MCF 10A (cell line): ENCODE measurements at regions not wholly inside any gene's neighbourhood (a gene's known extent, or its start where the extent isn't known, plus 50 kb on each side); places are given as distances from the start of the nearest gene placed in this dataset.

Source experiments
- BruUV-seq: library from RNA; stranded (reverse); fragments of 400-500 nt; replicated peaks from 2 replicates; lab custom pipeline; 2021; lab: Mats Ljungman, UMichigan
- CTCF ChIA-PET: fragments of 300-600 bp; sonication (Branson Sonifier 250); formaldehyde crosslinking; extraction: SDS; loops from one replicate; lab custom pipeline; 2021; ENCODE audit warnings: antibody characterized with exemption, inconsistent platforms; lab: Yijun Ruan, JAX
- POLR2A ChIA-PET: fragments of 300-600, 350-650 bp; sonication (Branson Sonifier 250); formaldehyde crosslinking; extraction: SDS; loops from one replicate; lab custom pipeline; 2020; ENCODE audit warnings: antibody characterized with exemption, inconsistent platforms; lab: Yijun Ruan, JAX
- DNase-seq: peaks from one replicate; pipeline ENCODE4 v3.0.0-alpha.2; 2018; ENCODE audit not compliant: unreplicated experiment
- H3K27ac Mint-ChIP-seq: one replicate; pipeline ENCODE4 v1.8.0; 2022; ENCODE audit warnings: mild to moderate bottlenecking, low read depth, mixed read lengths; ENCODE audit not compliant: unreplicated experiment
- H3K27me3 Mint-ChIP-seq: one replicate; pipeline ENCODE4 v1.8.0; 2022; ENCODE audit warnings: mixed read lengths; ENCODE audit not compliant: insufficient read depth, unreplicated experiment
- H3K36me3 Mint-ChIP-seq: one replicate; pipeline ENCODE4 v1.8.0; 2022; ENCODE audit warnings: mild to moderate bottlenecking, moderate library complexity, mixed read lengths; ENCODE audit not compliant: insufficient read depth, unreplicated experiment
- H3K4me1 Mint-ChIP-seq: one replicate; pipeline ENCODE4 v1.8.0; 2022; ENCODE audit warnings: mixed read lengths; ENCODE audit not compliant: insufficient read depth, unreplicated experiment
- H3K4me3 Mint-ChIP-seq: one replicate; pipeline ENCODE4 v1.8.0; 2022; ENCODE audit warnings: mild to moderate bottlenecking, moderate library complexity, mixed read lengths; ENCODE audit not compliant: unreplicated experiment
- H3K9me3 Mint-ChIP-seq: one replicate; pipeline ENCODE4 v1.8.0; 2022; ENCODE audit warnings: mixed read lengths; ENCODE audit not compliant: unreplicated experiment
- intact Hi-C: fragments of 100-400 bp; cut with micrococcal nuclease; formaldehyde crosslinking; loops from 2 replicates; pipeline ENCODE4 v1.14.1; 2022
- TF ChIP-seq, protein P1 (sequence below): fragments of 200-600 bp; IDR thresholded peaks from one replicate; pipeline ENCODE4 v1.8.0; 2022; ENCODE audit warnings: antibody characterized with exemption, mild to moderate bottlenecking; ENCODE audit not compliant: unreplicated experiment

DNA sequence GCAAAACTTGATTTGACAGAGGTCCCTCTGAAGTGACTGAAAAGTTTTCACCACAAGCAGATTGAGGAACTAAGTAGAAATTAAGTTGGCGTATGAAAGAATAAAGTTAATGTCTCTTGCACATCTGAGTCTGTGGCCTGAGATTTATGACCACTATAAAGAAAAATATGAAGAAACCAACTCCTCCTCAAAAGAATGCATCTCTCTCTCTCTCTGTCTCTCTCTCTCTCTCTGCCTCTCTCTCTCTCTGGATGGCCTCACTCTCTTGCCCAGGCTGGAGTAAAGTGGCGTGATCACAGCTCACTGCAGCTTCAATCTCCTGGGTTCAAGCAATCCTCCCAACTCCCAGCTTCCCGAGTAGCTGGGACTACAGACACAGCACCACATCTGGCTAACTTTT lies 55.2 kb downstream of the RPL22L1 start:
- H3K9me3 Mint-ChIP-seq = no peaks in the 10 kb centered on the region
- intact Hi-C loops = loop anchor here (5.0 kb wide), 4 partner anchors 108 to 1043 kb away; partner anchors contain the start of gene MYNN
- H3K27me3 Mint-ChIP-seq = no peaks in the 10 kb centered on the region
- H3K36me3 Mint-ChIP-seq = no peaks in the 10 kb centered on the region
- no peak overlapping the region for H3K27ac Mint-ChIP-seq
- no TSS peak for BruUV-seq
- ChIA-PET POLR2A (interaction anchor here (0.9 kb wide), 1 partner anchor 12 kb away, joined by 3 read pairs; no protein-coding TSS in a partner anchor), CTCF (interaction anchor here (0.5 to 7.8 kb wide), 10 partner anchors 12 to 1180 kb away, joined by 3 to 435 read pairs (median 3); partner anchors contain the start of gene CLDN11)
- TF ChIP-seq, protein P1, sequence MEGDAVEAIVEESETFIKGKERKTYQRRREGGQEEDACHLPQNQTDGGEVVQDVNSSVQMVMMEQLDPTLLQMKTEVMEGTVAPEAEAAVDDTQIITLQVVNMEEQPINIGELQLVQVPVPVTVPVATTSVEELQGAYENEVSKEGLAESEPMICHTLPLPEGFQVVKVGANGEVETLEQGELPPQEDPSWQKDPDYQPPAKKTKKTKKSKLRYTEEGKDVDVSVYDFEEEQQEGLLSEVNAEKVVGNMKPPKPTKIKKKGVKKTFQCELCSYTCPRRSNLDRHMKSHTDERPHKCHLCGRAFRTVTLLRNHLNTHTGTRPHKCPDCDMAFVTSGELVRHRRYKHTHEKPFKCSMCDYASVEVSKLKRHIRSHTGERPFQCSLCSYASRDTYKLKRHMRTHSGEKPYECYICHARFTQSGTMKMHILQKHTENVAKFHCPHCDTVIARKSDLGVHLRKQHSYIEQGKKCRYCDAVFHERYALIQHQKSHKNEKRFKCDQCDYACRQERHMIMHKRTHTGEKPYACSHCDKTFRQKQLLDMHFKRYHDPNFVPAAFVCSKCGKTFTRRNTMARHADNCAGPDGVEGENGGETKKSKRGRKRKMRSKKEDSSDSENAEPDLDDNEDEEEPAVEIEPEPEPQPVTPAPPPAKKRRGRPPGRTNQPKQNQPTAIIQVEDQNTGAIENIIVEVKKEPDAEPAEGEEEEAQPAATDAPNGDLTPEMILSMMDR = no peak
- H3K4me1 Mint-ChIP-seq = peaks cover 25% of the 10 kb centered on the region
- DNase-seq = no peak
- H3K4me3 Mint-ChIP-seq = no peak overlapping the region

DNA sequence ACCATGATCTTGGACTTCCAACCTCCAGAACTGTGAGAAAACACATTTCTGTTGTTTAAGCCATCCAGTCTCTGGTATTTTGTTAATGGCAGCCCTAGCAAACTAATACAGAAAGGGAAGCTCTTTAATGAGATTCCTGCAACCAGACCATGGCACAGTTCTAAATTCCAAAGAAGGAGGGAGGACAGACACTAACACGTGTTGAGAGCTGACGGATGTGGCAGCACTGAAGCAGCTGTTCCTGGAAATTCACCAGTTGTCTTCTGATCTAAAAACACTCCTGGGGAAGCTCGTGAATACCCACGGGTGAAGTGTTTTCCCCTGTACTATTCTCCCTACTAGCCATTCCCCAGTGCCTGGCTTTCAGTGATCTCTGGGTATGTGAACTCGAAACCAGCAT lies 56.7 kb downstream of the RPL22L1 start:
- no peaks in the 10 kb centered on the region for H3K27me3 Mint-ChIP-seq
- POLR2A ChIA-PET = interaction anchor here (0.6 to 4.7 kb wide), 3 partner anchors 22 to 400 kb away, joined by 3 to 63 read pairs (median 3); no protein-coding TSS in a partner anchor
- TF ChIP-seq, protein P1 = no peak
- no peak overlapping the region for H3K27ac Mint-ChIP-seq
- BruUV-seq = no TSS peak
- CTCF ChIA-PET = interaction anchor here (0.5 to 7.8 kb wide), 18 partner anchors 13 to 956 kb away, joined by 3 to 435 read pairs (median 10); partner anchors contain the start of gene CLDN11
- no peaks in the 10 kb centered on the region for H3K36me3 Mint-ChIP-seq
- intact Hi-C loops = loop anchor here (5.0 kb wide), 4 partner anchors 106 to 1041 kb away; partner anchors contain the start of gene MYNN
- peaks cover 37% of the 10 kb centered on the region for H3K4me1 Mint-ChIP-seq
- no peak for DNase-seq
- no peak overlapping the region for H3K4me3 Mint-ChIP-seq
- H3K9me3 Mint-ChIP-seq = no peaks in the 10 kb centered on the region

DNA sequence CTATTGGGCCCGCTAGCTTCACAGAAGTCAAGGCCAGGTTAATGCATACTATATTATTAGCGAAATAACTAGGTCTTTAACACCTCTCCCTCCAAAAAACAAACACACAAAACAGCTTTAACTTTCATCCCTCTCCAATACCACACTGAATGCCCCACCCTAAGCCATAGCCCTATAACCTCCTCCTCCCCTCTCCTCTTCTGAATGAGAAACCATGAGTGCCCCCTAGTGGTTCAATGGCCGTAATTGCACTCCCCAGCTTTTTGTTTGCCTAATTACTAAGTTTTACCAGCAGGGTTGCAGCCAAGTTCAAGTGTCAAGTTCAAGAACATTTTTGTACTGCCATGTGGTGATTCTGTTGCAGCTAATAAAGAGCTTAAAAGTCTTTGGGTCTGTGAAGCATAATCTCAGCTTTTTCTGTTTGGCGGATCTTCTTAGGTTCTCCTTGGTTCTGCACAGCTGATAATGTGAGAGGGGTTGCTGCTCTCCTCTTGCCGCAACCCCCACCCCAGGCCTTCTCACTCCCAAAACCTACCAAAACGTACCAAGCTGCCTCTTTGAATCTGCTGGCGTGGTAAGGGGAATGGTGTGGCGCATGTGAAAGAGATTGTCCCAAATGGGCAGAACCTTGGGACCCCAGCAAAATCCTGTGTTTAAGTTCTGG lies 57.9 kb downstream of the RPL22L1 start:
- Mint-ChIP-seq H3K27me3 (no peaks in the 10 kb centered on the region), H3K27ac (peak overlapping the region; percentile 82), H3K4me1 (peaks cover 37% of the 10 kb centered on the region), H3K9me3 (no peaks in the 10 kb centered on the region), H3K36me3 (no peaks in the 10 kb centered on the region), H3K4me3 (peak overlapping the region; percentile 55)
- intact Hi-C loops = loop anchor here (1.0 to 5.0 kb wide), 10 partner anchors 36 to 1040 kb away; partner anchors contain the start of gene MYNN
- CTCF ChIA-PET = interaction anchor here (0.5 to 7.8 kb wide), 104 partner anchors 9 to 761 kb away, joined by 3 to 435 read pairs (median 4); partner anchors contain the start of genes CLDN11 and RPL22L1
- DNase-seq = peak; percentile 90
- POLR2A ChIA-PET = interaction anchor here (0.6 to 4.7 kb wide), 18 partner anchors 30 to 632 kb away, joined by 3 to 63 read pairs (median 4); partner anchors contain the start of genes RPL22L1 and SKIL
- no TSS peak for BruUV-seq
- TF ChIP-seq, protein P1 = peak; percentile 89

DNA sequence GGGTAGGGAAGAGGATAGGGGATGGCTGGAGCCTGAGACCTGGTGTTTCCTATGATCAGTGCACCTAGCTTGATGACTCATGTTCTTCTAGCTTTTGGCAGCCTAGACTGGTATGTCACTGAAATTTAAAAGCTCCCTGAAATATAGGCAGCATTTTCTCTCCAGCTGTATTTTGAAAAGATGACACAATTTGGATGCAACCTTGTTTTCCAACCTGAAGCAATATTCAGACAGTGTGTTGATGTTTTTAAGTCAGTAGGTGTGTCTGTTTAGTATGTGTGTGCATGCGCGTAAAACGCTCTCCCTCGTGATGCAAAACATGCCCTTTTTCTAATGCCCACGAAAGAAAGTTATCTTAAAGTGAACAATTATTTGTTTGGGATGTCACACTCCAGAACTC lies 58.5 kb downstream of the RPL22L1 start:
- ChIA-PET POLR2A (interaction anchor here (0.6 to 4.7 kb wide), 24 partner anchors 30 to 1751 kb away, joined by 3 to 63 read pairs (median 3); partner anchors contain the start of genes RPL22L1 and SKIL), CTCF (interaction anchor here (0.5 to 7.8 kb wide), 88 partner anchors 8 to 695 kb away, joined by 3 to 435 read pairs (median 5); partner anchors contain the start of genes CLDN11 and RPL22L1)
- H3K4me1 Mint-ChIP-seq = peaks cover 37% of the 10 kb centered on the region
- no peaks in the 10 kb centered on the region for H3K9me3 Mint-ChIP-seq
- peak; percentile 78 for DNase-seq
- intact Hi-C loops = loop anchor here (1.0 to 5.0 kb wide), 6 partner anchors 61 to 1039 kb away; partner anchors contain the start of gene MYNN
- TF ChIP-seq, protein P1 = no peak
- peak overlapping the region; percentile 82 for H3K27ac Mint-ChIP-seq
- H3K4me3 Mint-ChIP-seq = peak overlapping the region; percentile 55
- BruUV-seq = no TSS peak
- H3K27me3 Mint-ChIP-seq = no peaks in the 10 kb centered on the region
- H3K36me3 Mint-ChIP-seq = no peaks in the 10 kb centered on the region
